ENCODE measurements at regions not wholly inside any gene's neighbourhood (a gene's known extent, or its start where the extent isn't known, plus 50 kb on each side); places are given as distances from the start of the nearest gene placed in this dataset.
"Not testable (repeated sequence)": the region's sequence is repeated elsewhere in the genome, so short reads cannot be mapped to it uniquely, and the experiment has no call there.

- TF ChIP-seq EZH2 (IDR thresholded peaks at IDR 0.05; ENCODE audit: insufficient read depth, poor library complexity, severe bottlenecking); EZH2phosphoT487 (IDR thresholded peaks at IDR 0.05; ENCODE audit: insufficient read depth, low read depth): not testable (repeated sequence)
Observed at GRCh38 chr21:10410354-10410929, 110.9 kb upstream of the TPTE start.
